ENCODE measurements at regions not wholly inside any gene's neighbourhood (a gene's known extent, or its start where the extent isn't known, plus 50 kb on each side); places are given as distances from the start of the nearest gene placed in this dataset.

DNA sequence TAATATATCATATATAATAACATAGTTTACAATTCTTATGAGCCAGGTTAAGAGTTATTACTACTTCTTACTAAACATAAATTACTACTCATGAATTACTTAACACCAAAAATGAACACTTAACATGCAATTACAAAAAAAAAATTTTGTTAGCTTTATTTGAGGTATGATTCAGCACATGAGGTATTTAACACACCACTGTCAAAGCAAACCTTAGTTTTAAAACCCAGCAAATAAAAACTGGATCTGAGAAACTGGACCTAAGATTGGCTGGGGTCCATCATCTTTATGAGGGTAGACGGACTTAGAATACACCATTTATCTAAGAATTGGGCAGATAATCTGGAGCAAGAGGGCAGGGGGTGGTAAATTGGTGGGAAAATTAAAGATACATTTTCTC lies 81.8 kb upstream of the CREB1 start:
- TF ChIP-seq EZH2 (IDR thresholded peaks at IDR 0.05; ENCODE audit: insufficient read depth, low read length) = no peak
- TF ChIP-seq, protein P1, sequence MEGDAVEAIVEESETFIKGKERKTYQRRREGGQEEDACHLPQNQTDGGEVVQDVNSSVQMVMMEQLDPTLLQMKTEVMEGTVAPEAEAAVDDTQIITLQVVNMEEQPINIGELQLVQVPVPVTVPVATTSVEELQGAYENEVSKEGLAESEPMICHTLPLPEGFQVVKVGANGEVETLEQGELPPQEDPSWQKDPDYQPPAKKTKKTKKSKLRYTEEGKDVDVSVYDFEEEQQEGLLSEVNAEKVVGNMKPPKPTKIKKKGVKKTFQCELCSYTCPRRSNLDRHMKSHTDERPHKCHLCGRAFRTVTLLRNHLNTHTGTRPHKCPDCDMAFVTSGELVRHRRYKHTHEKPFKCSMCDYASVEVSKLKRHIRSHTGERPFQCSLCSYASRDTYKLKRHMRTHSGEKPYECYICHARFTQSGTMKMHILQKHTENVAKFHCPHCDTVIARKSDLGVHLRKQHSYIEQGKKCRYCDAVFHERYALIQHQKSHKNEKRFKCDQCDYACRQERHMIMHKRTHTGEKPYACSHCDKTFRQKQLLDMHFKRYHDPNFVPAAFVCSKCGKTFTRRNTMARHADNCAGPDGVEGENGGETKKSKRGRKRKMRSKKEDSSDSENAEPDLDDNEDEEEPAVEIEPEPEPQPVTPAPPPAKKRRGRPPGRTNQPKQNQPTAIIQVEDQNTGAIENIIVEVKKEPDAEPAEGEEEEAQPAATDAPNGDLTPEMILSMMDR (IDR thresholded peaks at IDR 0.05; ENCODE audit: insufficient read depth, low read depth, low read length) = no peak
